CMK (cell line): ENCODE measurements at regions not wholly inside any gene's neighbourhood (a gene's known extent, or its start where the extent isn't known, plus 50 kb on each side); places are given as distances from the start of the nearest gene placed in this dataset.

Source experiments
- DNase-seq: peaks from one replicate; pipeline ENCODE4 v3.0.0-alpha.2; 2010; ENCODE audit warnings: low read depth

GRCh38 chr6:170232186-170233002 lies 58.5 kb downstream of the DLL1 start:
- no peak for DNase-seq

GRCh38 chr6:170231293-170232185 lies 59.3 kb downstream of the DLL1 start:
- no peak for DNase-seq

GRCh38 chr6:170230520-170231292 lies 60.2 kb downstream of the DLL1 start:
- no peak for DNase-seq

GRCh38 chr6:170229851-170230519 lies 60.9 kb downstream of the DLL1 start:
- DNase-seq = no peak

GRCh38 chr6:170229396-170229795 lies 61.5 kb downstream of the DLL1 start:
- no peak for DNase-seq

- no peak for DNase-seq
These were observed 62.0 kb downstream of the DLL1 start for GRCh38 chr6:170228946-170229310.

GRCh38 chr6:170227996-170228945 lies 62.6 kb downstream of the DLL1 start:
- DNase-seq = no peak

GRCh38 chr6:170227521-170227983 lies 63.3 kb downstream of the DLL1 start:
- no peak for DNase-seq

GRCh38 chr6:170226647-170227046 lies 64.2 kb downstream of the DLL1 start:
- no peak for DNase-seq

- no peak for DNase-seq
These were observed 64.9 kb downstream of the DLL1 start for GRCh38 chr6:170225852-170226417.

GRCh38 chr6:170224694-170225660 lies 65.9 kb downstream of the DLL1 start:
- no peak for DNase-seq

GRCh38 chr6:170223718-170224693 lies 66.9 kb downstream of the DLL1 start:
- DNase-seq = no peak

- DNase-seq = no peak
These were observed 68.1 kb downstream of the DLL1 start for GRCh38 chr6:170222498-170223471.

GRCh38 chr6:170221753-170222400 lies 69.0 kb downstream of the DLL1 start:
- DNase-seq = no peak

GRCh38 chr6:170221052-170221752 lies 69.7 kb downstream of the DLL1 start:
- DNase-seq = no peak
